ENCODE measurements at regions not wholly inside any gene's neighbourhood (a gene's known extent, or its start where the extent isn't known, plus 50 kb on each side); places are given as distances from the start of the nearest gene placed in this dataset.
A peak's percentile ranks its signal among the peaks of the same experiment; 100 is the strongest.

GRCh38 chr7:16202303-16202702, 219.0 kb downstream of the CRPPA start:
- H3K9me3 ChIP-seq (ENCODE audit: low read depth) = no peaks in the 10 kb centered on the region
- no peak overlapping the region for H3K27ac ChIP-seq
- DNase-seq (ENCODE audit: low read depth in 1 of 2, low spot score in 1 of 2) = peak in 1 of 2 donors; percentile 51
- H3K36me3 ChIP-seq = no peaks in the 10 kb centered on the region
- no peak overlapping the region for H3K4me3 ChIP-seq
- no peaks in the 10 kb centered on the region for H3K27me3 ChIP-seq
- H3K4me1 ChIP-seq (ENCODE audit: low read depth) = no peaks in the 10 kb centered on the region
- no peak for TF ChIP-seq CTCF (IDR thresholded peaks at IDR 0.05; ENCODE audit: low read depth, low read length)

GRCh38 chr7:16200591-16200990, 220.7 kb downstream of the CRPPA start:
- Histone ChIP-seq H3K27ac (no peak overlapping the region), H3K27me3 (no peaks in the 10 kb centered on the region), H3K4me3 (no peak overlapping the region), H3K9me3 (ENCODE audit: low read depth) (no peaks in the 10 kb centered on the region), H3K36me3 (no peaks in the 10 kb centered on the region), H3K4me1 (ENCODE audit: low read depth) (no peaks in the 10 kb centered on the region)
- no peak for DNase-seq (ENCODE audit: low read depth in 1 of 2, low spot score in 1 of 2)
- TF ChIP-seq CTCF (IDR thresholded peaks at IDR 0.05; ENCODE audit: low read depth, low read length) = no peak

GRCh38 chr7:16193631-16194030, 227.7 kb downstream of the CRPPA start:
- no peaks in the 10 kb centered on the region for H3K27me3 ChIP-seq
- no peak for DNase-seq (ENCODE audit: low read depth in 1 of 2, low spot score in 1 of 2)
- H3K4me3 ChIP-seq = no peak overlapping the region
- no peaks in the 10 kb centered on the region for H3K36me3 ChIP-seq
- no peaks in the 10 kb centered on the region for H3K4me1 ChIP-seq (ENCODE audit: low read depth)
- H3K27ac ChIP-seq = no peak overlapping the region
- TF ChIP-seq CTCF (IDR thresholded peaks at IDR 0.05; ENCODE audit: low read depth, low read length) = no peak
- H3K9me3 ChIP-seq (ENCODE audit: low read depth) = no peaks in the 10 kb centered on the region

- no peak overlapping the region for H3K4me3 ChIP-seq
- no peak for TF ChIP-seq CTCF (IDR thresholded peaks at IDR 0.05; ENCODE audit: low read depth, low read length)
- no peaks in the 10 kb centered on the region for H3K36me3 ChIP-seq
- no peak overlapping the region for H3K27ac ChIP-seq
- H3K27me3 ChIP-seq = no peaks in the 10 kb centered on the region
- H3K4me1 ChIP-seq (ENCODE audit: low read depth) = no peaks in the 10 kb centered on the region
- peak in 1 of 2 donors; percentile 75 for DNase-seq (ENCODE audit: low read depth in 1 of 2, low spot score in 1 of 2)
- no peaks in the 10 kb centered on the region for H3K9me3 ChIP-seq (ENCODE audit: low read depth)
Measured at GRCh38 chr7:16189026-16189715, 232.2 kb downstream of the CRPPA start.

GRCh38 chr7:16187131-16187530, 234.2 kb downstream of the CRPPA start:
- no peak for TF ChIP-seq CTCF (IDR thresholded peaks at IDR 0.05; ENCODE audit: low read depth, low read length)
- no peaks in the 10 kb centered on the region for H3K36me3 ChIP-seq
- peaks cover 9% of the 10 kb centered on the region for H3K4me1 ChIP-seq (ENCODE audit: low read depth)
- DNase-seq (ENCODE audit: low read depth in 1 of 2, low spot score in 1 of 2) = no peak
- no peak overlapping the region for H3K4me3 ChIP-seq
- H3K27me3 ChIP-seq = no peaks in the 10 kb centered on the region
- no peak overlapping the region for H3K27ac ChIP-seq
- H3K9me3 ChIP-seq (ENCODE audit: low read depth) = no peaks in the 10 kb centered on the region
